SH-SY5Y (cell line): ENCODE measurements at regions not wholly inside any gene's neighbourhood (a gene's known extent, or its start where the extent isn't known, plus 50 kb on each side); places are given as distances from the start of the nearest gene placed in this dataset.

ENCODE experiments used
- GATA2 ChIP-seq: IDR thresholded peaks from 2 replicates; pipeline ENCODE4 v1.6.1; 2011; ENCODE audit warnings: mild to moderate bottlenecking, low read depth, low read length
- GATA3 ChIP-seq: IDR thresholded peaks from 2 replicates; pipeline ENCODE4 v1.6.1; 2011; ENCODE audit warnings: low read depth, mild to moderate bottlenecking, low read length, moderate library complexity

DNA sequence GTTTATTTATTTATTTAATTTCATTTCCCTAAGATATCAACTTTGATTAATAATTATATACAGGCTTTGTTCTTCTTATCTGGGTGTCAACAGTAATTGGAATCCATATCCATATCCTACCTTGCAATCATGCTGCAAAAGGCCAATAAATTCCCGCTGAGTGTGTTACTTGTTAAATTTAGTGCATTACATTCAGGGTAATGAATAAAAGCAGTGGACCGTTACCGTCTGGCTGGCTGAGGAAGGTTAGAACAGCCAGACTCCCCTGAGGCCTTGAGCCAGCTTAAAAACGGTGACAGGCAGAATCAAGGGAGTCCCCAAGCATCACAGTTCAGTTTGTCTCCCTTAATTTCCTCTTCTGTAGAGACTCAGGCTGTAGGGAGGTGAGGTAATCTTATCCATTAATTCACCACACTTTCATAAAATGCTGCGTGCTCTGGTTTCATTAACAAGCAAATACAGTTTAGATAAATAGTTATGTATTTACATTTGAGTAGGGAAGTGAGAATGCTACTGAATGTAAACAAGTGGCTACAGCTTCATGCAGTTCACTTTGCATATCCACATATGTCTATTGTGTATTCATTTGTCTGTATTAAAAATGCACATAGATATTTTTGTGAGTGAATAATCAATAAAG, 888.2 kb upstream of the CXADR start:
- TF ChIP-seq GATA2 (0 out of 2 replicates have a peak, but pooled peaks have one; percentile 35), GATA3 (no peak)

GRCh38 chr21:16625491-16625890, 887.4 kb upstream of the CXADR start:
- no peak for TF ChIP-seq GATA2
- TF ChIP-seq GATA3, result no peak

GRCh38 chr21:16633831-16634459, 878.9 kb upstream of the CXADR start:
- no peak for TF ChIP-seq GATA3

GRCh38 chr21:16634515-16634914, 878.3 kb upstream of the CXADR start:
- TF ChIP-seq GATA3 (no peak), GATA2 (no peak)

DNA sequence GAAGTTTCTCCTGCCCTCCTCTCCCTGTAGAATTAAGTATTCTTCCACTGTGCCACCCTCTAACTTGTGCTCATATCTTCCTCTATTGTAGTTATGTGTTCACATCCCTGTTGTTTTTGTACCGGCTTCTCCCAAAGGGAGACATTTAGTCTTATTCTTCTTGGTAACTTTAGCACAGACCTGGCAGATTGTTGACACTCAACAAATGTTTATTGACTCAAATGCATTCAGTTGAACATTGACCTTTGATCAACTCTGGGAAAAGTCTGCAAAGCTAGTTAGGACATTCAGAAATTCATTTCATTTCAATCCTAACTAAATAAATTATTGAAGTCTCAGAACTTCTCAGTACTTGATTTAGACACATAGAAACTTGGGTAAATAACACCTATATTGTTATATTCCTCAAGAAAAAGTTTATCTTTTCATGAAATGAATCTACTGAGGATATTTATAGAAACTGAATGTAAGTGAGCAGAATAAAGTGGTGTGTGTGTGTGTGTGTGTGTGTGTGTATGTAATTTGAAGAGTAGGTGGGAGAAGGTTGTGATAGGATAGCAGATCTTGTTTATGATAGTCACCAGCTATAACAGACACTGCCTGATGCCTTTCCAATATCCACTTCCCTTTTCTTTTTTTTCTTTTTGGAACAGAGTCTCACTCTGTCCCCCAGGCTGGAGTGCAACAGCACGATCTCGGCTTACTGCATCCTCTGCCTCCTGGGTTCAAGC, 872.4 kb upstream of the CXADR start:
- no peak for TF ChIP-seq GATA3
- no peak for TF ChIP-seq GATA2

GRCh38 chr21:16642353-16642752, 870.5 kb upstream of the CXADR start:
- TF ChIP-seq GATA3 (no peak), GATA2 (no peak)

DNA sequence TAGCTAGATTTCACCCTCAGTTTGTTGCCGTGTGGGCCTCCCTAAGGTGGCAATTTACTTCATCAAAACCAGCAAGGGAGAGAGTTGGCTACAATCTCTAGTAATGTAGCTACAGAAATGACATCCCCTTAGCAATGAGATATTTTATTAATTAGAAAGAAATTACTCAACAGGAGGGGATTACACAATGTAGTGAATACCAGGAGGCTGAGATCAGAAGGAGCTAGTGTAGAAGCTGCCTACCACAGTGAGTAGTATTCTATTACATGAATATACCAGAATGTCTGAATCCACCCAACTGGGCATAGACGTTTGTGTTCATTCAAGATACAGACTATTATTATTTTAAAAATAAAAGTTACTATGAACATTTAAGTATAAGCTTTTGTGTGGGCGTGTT, 868.2 kb upstream of the CXADR start:
- TF ChIP-seq GATA2 (no peak), GATA3 (no peak)

- no peak for TF ChIP-seq GATA3
- TF ChIP-seq GATA2, result no peak
Measured at GRCh38 chr21:16650714-16651366, 862.0 kb upstream of the CXADR start.

- TF ChIP-seq GATA3, result no peak
- no peak for TF ChIP-seq GATA2
Measured at GRCh38 chr21:16651956-16652355, 860.9 kb upstream of the CXADR start.

DNA sequence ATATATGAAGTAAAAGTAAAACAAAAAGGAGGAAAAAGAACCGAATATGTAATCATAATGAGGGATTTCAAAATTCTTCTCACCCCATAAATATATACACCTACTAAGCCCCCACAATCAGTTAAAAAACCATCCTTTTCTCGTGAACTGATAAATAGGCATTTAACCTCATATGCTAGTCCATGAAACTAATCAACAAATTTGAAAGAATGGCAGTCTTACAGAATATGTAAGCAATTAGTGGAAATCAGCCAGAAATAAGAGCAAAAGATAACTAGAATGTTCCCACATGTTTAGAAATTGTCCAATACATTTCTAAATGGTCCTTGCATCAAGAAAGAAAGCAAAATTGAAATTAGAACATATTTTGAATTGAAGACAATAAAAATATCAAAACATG, 849.4 kb upstream of the CXADR start:
- TF ChIP-seq GATA3 (no peak), GATA2 (no peak)

DNA sequence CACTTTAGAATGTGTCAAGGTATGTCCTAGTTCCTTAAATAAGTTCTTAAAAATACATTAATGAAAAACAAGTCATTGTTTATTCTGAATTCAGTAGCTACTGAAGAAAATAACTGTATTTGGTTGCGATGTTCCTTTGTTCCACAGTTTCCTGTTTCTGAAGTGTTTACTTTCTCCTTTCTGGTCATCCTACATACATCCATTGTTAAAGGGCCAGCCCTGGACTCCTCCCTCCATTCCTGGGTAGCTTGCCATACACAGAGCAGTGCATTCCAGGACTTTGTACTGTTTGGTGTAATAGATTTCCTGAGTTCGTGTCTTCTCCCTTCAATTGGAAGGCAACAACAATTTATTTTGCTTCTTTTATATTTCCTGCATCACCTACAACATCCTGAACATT, 845.4 kb upstream of the CXADR start:
- TF ChIP-seq GATA2, result no peak
- TF ChIP-seq GATA3, result no peak

DNA sequence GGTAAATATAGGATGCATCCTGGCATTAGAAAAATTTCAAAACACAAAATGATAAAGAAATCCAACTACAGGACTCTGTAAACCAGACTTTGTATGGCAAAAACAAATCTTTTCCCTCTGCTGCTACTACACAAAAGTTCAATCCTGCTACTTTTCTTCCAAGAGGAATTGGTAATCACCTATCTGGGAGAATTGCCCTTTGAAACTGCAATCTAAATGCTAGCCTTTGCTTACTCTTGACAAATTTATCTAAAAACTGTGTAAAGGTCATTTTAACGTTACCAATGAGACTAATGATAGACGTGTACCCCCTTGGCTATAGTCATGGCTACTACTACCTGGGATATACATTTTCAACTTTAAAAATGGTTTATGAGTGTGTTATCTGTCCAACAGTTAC, 837.9 kb upstream of the CXADR start:
- TF ChIP-seq GATA3 (no peak), GATA2 (no peak)

- no peak for TF ChIP-seq GATA3
- TF ChIP-seq GATA2, result no peak
Measured at GRCh38 chr21:16676391-16676790, 836.5 kb upstream of the CXADR start.

DNA sequence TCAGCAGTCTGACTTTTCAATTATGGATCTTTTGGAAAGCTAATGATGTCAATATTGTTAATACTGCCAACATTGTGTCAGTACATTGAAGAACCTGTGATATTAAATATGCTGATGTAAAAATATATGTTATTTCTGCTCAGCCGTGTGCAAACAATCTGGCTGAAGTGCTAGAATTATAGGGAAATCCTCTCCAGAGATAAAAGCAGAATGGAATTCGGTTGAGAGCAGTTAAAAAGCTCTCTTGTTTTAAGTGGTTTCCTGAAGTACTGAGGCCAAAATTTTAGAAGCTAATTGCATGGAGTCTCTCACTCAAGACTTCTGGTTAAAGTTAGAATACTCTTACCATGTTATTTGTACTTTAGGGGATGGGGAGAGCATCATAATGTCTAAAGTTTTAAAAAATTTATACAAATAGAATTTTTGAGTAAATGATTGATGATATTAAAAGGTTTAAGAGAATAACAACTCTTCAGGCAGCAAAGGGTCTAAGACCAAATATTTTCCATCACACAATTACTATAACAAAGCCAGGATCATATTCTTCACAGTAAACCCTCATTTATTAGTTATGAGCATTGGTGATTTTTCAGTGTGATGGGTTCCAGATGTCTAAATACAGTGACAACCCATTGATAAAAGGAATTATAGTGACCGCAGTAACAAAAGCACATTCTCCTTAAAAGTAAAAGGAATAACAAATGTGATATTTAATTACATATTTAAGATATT, 834.2 kb upstream of the CXADR start:
- TF ChIP-seq GATA3, result no peak
- TF ChIP-seq GATA2, result no peak

GRCh38 chr21:16695074-16695473, 817.8 kb upstream of the CXADR start:
- TF ChIP-seq GATA3 (no peak), GATA2 (no peak)

- no peak for TF ChIP-seq GATA2
- TF ChIP-seq GATA3, result no peak
Measured at GRCh38 chr21:16707274-16707673, 805.6 kb upstream of the CXADR start.
